Cardiac fibroblast (primary cell): ENCODE measurements at regions not wholly inside any gene's neighbourhood (a gene's known extent, or its start where the extent isn't known, plus 50 kb on each side); places are given as distances from the start of the nearest gene placed in this dataset.

Experiments used
- DNase-seq, 2 donors: peaks; one replicate each; pipeline versions ENCODE4 v3.0.0 to v3.0.0-alpha.2; 2010; ENCODE audit warnings: low read depth in 2 of 2
- H3K4me3 ChIP-seq, 2 donors: replicated peaks in 1 of 2; 1 replicate in 1 of 2; 2 replicates in 1 of 2; pipeline ENCODE4 v1.5.1; 2011; ENCODE audit warnings: low read depth in 2 of 2, low read length in 2 of 2, mild to moderate bottlenecking in 2 of 2, moderate library complexity in 1 of 2
- CTCF ChIP-seq: IDR thresholded peaks from one replicate; pipeline ENCODE4 v1.5.1; 2011; ENCODE audit warnings: low read depth, mild to moderate bottlenecking, low read length, inconsistent platforms

- no peak overlapping the region for H3K4me3 ChIP-seq
- DNase-seq = no peak
- TF ChIP-seq CTCF = no peak
Measured at GRCh38 chr5:171622010-171622409, 163.6 kb upstream of the SMIM23 start.

- no peak for DNase-seq
- H3K4me3 ChIP-seq = no peak overlapping the region
- TF ChIP-seq CTCF = no peak
Measured at GRCh38 chr5:171623107-171623506, 162.5 kb upstream of the SMIM23 start.

GRCh38 chr5:171623551-171624097 is 162.0 kb upstream of the SMIM23 start:
- no peak for DNase-seq
- no peak for TF ChIP-seq CTCF

DNA sequence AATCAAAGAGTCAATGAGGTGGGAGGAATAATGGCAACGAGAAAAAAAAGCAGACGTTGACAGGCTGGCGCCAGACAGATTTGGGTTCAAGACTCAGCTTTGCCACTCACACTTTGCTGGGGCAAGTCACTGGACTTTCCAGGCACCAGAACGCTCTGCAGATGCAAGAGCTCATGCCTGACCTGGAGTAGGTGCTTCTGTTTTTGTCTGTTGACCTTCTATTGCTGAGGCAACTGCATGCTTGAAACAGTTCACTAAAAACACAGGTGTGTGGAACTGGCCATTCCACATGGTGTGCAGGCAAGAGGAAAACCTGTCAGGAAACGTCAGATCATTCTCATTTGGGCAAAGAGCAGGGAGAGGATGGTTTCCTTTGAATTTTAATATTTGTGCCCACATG is 161.2 kb upstream of the SMIM23 start:
- TF ChIP-seq CTCF = no peak
- DNase-seq = no peak

More at GRCh38 chr5:171623551-171624097, 162.0 kb upstream of the SMIM23 start:
- H3K4me3 ChIP-seq = no peak overlapping the region

GRCh38 chr5:171625646-171626045 is 160.0 kb upstream of the SMIM23 start:
- DNase-seq = no peak
- no peak for TF ChIP-seq CTCF
- no peak overlapping the region for H3K4me3 ChIP-seq

More for the DNA sequence above, 161.2 kb upstream of the SMIM23 start:
- no peak overlapping the region for H3K4me3 ChIP-seq

GRCh38 chr5:171627936-171628632 is 157.5 kb upstream of the SMIM23 start:
- no peak for TF ChIP-seq CTCF
- DNase-seq = no peak
- no peak overlapping the region for H3K4me3 ChIP-seq

DNA sequence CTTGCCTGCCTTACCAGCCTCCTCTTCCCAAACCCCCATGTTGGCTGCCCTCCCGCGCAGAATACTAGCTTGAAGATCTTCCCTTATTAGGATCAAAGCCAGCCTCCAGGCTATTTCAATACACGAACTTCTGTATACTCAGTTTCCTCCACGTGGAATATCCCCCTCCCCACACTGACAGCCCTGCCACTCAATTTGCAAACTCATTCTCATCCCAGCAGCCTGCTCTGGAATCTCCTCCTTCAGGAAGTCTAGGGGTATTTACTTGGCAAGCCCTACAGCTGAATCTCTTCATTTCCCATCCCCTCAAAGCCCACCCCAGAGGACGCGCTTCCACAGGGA is 157.0 kb upstream of the SMIM23 start:
- DNase-seq = no peak
- H3K4me3 ChIP-seq = no peak overlapping the region

More for the DNA sequence above, 157.0 kb upstream of the SMIM23 start:
- no peak for TF ChIP-seq CTCF
